Dedifferentiated amniotic fluid mesenchymal stem cell (primary cell): ENCODE measurements at regions not wholly inside any gene's neighbourhood (a gene's known extent, or its start where the extent isn't known, plus 50 kb on each side); places are given as distances from the start of the nearest gene placed in this dataset.
"Not testable (repeated sequence)": the region's sequence is repeated elsewhere in the genome, so short reads cannot be mapped to it uniquely, and the experiment has no call there.

Source experiments
- DNase-seq: peaks from one replicate; pipeline ENCODE4 v3.0.0-alpha.2; 2016; ENCODE audit errors: extremely low spot score

DNA sequence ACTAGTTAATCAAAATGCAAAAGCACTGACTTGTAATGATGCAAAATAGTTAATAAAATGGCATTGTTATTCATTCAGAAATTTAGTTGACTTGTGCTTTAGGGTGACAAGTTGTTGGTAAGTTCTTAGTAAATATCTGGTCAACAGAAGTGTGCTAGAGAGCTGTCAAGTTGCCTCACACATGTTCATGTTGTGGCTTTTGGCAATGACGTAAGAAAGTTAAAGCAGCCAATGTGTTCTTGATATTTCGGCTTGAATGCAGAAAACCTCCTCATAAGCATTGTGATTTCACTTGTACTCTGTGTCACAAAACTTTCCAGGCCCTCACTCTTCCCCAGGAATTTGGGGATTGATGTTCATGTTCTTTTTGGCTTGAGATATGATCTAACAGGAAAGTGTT, 626.7 kb downstream of the PRR16 start:
- DNase-seq: no peak

DNA sequence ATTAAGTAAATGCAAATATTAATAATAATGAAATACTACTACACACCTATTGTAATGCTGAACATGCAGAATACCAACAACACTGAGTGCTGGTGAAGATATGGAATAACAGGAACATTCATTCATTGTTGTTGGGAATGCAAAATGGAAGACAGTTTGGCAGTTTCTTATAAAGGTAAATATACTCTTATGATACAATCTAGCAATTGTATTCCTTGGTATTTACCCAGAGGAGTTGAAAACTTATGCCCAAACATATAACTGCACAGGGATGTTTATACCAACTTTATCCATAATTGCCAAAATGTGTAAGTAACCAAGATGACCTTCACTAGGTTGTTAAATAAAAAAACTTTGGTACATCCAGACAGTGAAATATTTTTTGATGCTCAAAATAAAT, 636.8 kb downstream of the PRR16 start:
- DNase-seq: no peak

DNA sequence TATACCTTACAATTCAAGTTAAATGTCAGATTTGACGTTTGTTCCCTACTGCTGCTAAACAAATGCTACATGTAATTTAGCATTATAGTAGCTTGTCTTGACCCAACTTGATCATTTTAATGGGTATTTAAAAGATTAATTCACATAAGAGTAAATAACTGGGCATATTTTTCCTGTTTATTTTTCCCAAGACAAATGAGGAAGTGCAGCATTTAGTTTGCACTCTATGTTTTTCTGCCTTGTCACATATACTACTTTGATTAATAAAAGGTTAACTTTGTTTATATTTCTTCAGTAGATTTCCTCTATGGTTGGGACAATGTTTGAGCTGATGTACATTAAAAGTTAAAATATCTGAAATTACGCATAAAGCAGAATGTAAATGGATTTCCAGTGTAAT, 641.8 kb downstream of the PRR16 start:
- no peak for DNase-seq

DNA sequence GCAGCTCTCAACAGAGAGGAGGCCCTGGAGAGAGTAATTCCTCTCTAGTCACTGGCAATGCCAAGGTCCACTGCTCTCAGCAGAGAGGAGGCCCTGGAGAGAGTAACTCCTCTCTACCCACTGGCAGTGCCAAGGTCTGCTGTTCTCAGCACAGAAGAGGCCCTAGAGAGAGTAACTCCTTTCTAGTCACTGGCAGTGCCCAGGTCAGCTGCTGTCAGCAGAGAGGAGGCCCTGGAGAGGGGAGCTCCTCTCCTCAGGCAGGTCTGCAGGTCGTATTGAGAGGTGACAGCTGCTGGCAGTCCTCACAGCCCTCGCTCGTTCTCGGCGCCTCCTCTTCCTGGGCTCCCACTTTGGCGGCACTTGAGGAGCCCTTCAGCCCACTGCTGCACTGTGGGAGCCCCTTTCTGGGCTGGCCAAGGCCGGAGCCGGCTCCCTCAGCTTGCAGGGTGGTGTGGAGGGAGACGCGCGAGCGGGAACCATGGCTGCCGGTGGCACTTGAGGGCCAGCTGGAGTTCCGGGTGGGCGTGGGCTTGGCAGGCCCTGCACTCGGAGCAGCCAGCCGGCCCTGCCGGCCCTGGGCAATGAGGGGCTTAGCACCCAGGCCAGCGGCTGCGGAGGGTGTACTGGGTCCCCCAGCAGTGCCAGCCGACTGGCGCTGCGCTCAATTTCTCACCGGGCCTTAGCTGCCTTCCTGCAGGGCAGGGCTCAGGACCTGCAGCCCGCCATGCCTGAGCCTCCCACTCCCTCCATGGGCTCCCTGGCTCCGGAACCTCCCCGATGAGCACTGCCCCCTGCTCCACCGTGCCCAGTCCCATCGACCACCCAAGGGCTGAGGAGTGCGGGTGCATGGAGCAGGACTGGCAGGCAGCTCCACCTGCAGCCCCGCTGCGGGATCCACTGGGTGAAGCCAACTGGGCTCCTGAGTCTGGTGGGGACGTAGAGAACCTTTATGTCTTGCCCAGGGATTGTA, 642.9 kb downstream of the PRR16 start:
- DNase-seq: not testable (repeated sequence)

DNA sequence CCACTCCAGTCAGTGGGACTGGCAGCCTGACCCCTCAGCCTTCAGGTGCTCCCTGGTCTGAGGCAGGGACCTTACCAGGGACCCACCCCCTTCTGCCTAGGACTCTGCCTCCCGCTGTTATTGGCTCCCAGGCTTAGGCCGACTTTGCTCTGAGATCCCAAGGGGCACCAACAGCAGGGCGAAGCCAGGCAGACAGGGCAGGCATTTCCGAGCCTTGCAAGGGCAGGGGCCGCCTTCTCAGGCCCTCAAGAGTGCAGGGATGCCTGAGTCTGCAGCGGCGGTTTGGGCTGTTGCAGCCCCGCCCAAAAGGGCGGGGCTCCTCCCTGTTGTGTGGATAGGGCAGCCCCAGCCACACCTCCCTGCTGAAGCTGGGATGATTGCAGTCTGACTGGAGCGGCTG, 644.6 kb downstream of the PRR16 start:
- DNase-seq: no peak

DNA sequence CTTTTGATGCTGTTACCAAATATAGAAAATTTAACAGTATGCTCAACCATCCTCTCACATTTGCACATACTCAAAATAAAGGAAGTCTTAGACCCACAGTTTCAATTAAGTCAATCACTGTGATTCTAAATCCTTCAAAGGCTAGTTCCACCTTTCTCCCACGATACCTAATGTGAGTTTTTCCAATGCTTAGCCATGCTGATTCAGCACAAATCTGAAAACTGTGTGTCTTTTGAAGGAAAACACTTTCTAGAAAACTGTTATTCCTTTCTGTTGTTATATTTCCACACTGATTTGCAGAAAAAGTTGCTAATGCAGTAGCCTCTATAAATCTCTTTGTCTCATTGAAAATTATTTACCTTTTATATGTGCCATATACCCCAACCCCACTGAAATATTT, 645.7 kb downstream of the PRR16 start:
- DNase-seq: no peak

GRCh38 chr5:121121786-121122185, 657.7 kb downstream of the PRR16 start:
- no peak for DNase-seq

DNA sequence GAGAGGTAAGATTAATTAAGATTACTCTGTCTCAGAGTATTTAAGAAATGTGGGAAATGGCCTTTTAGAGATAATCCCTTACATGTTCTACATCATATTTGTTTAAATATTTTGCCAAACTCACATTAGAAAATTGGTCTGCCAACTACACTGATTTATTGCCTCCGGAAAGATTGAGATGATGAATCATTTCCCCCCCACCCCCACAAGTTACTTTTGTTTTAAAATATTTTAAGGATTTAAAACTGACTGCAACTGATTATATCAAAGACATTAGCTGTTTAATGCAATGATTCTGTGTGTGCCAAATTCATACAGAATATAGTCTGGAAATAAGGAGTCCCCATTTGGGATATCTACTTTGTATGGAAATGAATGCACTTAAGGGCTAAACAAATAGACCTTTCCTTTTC, 674.4 kb downstream of the PRR16 start:
- DNase-seq: peak; percentile 31

GRCh38 chr5:121138952-121139351, 674.9 kb downstream of the PRR16 start:
- no peak for DNase-seq

DNA sequence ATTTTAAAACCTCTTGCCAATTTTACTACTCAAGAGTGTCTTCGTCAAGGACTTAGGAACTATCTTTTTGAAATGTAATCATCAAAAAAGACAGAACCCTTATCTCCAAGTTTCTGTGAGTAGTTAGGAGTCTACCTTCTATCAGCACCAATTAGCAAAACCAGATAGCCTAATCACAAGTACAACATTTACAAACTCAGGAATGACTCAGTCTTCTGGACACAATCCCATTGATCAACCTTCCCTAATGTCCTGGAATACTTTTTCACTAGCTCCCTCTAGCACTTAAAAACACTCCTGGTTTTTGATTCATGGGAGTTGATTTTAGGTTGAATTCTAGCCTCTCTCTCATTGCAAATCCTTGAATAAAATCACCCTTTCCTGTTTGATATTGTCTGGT, 680.7 kb downstream of the PRR16 start:
- DNase-seq: no peak

DNA sequence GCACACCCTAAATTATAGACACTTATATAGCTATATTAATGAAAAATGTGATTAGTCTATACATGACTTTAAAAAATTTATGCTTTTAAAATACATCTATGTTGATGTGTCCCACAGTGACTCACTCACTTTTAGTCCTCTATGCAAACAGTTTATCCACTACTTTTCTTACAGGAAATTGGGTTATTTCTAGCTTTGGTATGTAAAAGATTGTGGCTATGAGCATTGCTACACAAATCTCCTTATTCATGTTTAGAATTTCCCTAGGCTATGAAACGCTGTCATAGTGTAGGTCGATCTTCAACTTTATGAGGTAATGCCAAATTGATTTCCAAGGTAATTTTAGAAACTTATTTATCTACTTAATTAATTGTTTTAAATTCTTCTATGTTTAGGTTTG, 687.4 kb downstream of the PRR16 start:
- peak; percentile 39 for DNase-seq

GRCh38 chr5:121152411-121152810, 688.3 kb downstream of the PRR16 start:
- DNase-seq: no peak

GRCh38 chr5:121156565-121156964, 692.5 kb downstream of the PRR16 start:
- no peak for DNase-seq

GRCh38 chr5:121158451-121158850, 693.2 kb upstream of the FTMT start:
- DNase-seq: no peak

DNA sequence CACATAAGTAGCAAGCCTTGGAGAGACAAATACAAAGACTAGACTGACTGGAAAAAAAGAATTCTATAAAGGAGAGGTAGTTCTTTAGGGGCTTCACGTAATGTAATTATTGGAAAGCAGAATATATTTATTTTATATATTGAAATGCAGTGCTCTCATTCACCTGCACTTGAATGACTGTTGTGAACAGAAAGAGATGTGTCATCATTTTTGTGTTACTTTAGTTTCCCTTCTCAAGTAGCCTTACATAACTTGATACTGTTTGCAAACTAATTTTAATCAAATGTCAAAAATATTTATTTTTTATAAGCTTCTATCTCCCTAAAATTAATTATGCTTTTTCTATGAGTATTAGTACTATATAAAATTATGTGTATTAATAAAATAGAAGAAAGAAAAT, 691.1 kb upstream of the FTMT start:
- DNase-seq: no peak

DNA sequence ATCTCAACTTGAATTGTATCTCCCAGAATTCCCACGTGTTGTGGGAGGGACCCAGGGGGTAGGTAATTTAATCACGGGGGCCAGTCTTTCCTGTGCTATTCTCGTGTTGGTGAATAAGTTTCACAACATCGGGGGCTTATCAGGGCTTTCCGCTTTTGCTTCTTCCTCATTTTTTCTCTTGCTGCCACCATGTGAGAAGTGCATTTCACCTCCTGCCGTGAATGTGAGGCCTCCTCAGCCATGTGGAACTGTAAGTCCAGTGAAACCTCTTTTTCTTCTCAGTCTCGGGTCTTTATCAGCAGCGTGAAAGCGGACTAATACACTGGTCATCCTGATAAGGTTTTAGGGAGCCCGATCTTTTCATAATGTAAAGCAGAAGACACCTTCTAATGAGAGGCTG, 687.0 kb upstream of the FTMT start:
- DNase-seq: no peak

DNA sequence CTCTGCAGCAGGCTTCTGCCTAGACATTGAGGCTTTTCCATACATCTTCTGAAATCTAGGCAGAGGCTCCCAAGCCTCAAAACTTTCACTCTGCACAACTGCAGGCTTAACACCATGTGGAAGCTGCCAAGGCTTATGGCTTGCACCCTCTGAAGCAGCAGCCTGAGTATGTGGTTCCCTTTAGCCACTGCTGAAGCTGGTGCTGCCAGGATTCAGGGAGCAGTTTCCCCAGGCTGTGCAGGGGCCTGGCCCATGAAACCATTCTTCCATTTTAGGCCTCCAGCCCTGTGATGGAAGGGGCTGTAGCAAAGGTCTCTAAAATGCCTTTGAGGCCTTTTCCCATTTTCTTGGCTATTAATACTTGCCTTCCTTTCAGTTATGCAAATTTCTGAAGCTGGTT, 680.3 kb upstream of the FTMT start:
- DNase-seq: no peak

- DNase-seq: no peak
Measured at GRCh38 chr5:121171834-121172233, 679.8 kb upstream of the FTMT start.

DNA sequence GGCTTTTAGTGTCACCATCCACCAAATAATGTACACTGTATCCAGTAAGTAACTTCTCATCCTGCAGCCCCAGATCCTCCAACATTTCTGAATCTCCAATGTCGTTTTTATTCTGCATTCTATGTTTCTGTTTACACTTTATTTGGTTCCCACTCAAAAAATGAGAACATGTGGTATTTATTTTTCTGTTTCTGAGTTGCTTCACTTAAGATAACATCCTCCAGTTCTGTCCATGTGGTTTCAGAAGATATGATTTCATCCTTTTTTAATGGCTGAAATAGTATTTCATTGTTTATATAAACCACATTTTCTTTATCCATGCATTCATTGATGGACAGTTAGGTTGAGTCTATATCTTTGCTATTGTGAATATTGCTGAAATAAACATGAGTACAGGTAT, 677.3 kb upstream of the FTMT start:
- peak; percentile 50 for DNase-seq

GRCh38 chr5:121175986-121176385, 675.7 kb upstream of the FTMT start:
- no peak for DNase-seq

- DNase-seq: no peak
Measured at GRCh38 chr5:121182788-121183490, 668.7 kb upstream of the FTMT start.

DNA sequence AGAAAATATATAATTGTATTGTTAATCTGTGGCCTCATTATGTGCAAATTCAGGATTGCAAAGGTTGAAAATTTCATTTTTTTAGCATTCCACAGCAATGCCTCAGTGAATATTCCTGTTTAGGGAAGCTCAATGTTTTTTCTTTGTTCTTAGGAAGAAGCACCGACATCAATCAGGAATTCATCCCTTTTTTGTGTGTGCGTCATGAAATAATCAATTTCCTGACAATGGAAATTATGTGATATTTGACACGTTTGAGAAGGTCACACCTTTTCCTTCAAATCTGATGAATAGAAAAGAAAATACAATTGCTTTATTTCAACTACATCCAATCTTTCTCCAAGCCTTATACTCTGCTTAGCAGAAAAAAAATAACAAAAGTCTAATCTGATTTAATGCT, 662.8 kb upstream of the FTMT start:
- no peak for DNase-seq
